Endometrial microvascular endothelial cells (primary cell): ENCODE measurements at regions not wholly inside any gene's neighbourhood (a gene's known extent, or its start where the extent isn't known, plus 50 kb on each side); places are given as distances from the start of the nearest gene placed in this dataset.
"Not testable (repeated sequence)": the region's sequence is repeated elsewhere in the genome, so short reads cannot be mapped to it uniquely, and the experiment has no call there.

Experiments
- in situ Hi-C: cut with HindIII; loops from 2 replicates; pipeline ENCODE4 v1.10.0; 2017; ENCODE audit warnings: low sequenced_read_pairs, low pct_unique_long_range_greater_than_20kb; ENCODE audit errors: inconsistent ontology term

DNA sequence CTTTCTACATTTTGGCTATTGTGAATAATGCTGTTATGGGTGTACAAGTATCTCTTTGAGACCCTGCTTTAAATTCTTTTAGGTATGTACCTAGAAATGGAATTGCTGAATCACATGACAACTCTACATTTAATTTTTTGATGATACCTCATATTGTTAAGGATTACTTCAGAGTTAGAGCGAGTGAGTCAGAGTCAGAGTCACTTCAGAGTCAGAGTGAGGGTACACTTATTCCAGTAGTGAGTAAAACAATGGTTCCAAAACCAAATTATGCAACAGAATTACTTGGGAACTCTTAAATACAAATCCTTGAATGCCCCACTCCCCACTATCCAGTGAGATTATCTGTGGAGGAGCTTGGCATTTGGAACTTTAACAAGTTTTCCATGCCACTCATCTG is 50.3 kb upstream of the SNRK start:
- in situ Hi-C loops = no loop called here

DNA sequence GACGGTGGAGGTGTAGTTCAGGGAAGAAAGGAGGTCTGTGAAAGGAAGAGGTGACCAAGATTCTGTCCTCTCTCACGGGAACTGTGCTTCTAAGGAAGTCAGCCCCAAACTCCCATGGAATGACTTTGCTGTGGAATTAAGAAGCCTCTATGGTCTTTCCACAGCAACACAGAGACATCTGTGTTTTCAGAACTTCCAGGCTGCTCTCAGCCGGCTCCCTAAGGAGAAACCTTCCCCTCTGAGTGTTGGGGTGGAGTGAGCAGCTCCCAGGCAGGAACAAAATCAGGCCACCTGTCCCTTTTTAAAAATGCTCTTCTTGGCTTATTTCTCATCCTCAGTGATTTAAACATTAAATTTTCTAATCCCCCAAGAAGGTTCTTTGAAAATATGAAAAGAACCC is 53.3 kb upstream of the SNRK start:
- in situ Hi-C loops = no loop called here

DNA sequence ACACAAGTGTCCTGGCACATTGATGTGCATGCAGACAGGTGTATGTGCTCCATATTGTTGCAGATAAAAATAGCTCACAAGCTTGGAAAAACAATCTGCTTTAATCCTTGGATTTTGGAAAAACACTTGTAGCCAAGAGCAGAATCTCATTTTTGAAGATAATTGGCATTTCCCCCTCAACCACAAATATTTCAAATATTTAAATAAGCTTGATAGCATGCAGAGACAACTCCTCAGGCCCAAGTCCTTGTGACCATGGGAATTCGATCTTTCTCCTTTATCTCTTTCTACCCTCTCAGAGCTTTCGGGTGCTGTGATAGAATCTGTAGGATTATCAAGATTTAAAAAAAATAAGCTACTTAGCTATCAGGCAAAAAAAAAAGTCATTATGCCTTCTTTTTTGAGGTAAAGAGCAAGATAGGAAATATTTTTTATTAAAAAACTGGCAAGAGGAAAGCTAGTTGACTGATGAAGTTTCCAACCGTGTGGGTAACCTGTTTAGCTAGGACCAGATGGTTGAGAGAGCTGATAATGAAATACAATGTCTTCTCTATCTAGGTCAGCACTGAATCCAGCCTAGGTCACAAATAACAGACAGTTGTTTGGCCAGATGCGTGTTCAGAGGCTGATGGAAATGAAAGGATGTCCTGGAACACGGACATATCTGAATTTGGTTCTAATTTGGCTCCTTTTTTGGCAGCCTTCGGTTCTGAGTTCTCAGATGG is 54.9 kb upstream of the SNRK start:
- in situ Hi-C loops = no loop called here

DNA sequence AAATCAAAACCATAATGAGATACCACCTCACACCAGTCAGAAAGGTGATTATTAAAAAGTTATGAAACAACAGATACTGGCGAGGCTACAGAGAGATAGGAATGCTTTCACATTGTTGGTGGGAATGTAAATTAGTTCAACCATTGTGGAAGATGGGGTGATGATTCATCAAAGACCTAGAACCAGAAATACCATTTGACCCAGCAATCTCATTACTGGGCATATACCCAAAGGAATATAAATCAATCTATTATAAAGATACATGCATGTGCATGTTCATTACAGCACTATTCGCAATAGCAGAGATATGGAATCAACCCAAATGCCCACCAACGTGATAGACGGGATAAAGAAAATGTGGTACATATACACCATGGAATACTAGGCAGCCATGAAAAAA is 56.5 kb upstream of the SNRK start:
- in situ Hi-C loops = not testable (repeated sequence)

DNA sequence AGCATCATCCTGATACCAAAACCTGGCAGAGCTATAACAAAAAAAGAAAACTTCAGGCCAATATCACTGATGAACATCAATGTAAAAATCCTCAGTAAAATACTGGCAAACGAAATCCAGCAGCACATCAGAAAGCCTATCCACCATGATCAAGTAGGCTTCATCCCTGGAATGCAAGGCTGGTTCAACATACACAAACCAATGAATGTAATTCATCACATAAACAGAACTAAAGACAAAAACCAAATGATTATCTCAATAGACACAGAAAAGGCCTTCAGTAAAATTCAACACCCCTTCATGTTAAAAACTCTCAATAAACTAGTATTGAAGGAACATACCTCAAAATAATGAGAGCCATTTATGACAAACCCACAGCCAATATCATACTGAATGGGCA is 58.7 kb upstream of the SNRK start:
- in situ Hi-C loops = not testable (repeated sequence)

DNA sequence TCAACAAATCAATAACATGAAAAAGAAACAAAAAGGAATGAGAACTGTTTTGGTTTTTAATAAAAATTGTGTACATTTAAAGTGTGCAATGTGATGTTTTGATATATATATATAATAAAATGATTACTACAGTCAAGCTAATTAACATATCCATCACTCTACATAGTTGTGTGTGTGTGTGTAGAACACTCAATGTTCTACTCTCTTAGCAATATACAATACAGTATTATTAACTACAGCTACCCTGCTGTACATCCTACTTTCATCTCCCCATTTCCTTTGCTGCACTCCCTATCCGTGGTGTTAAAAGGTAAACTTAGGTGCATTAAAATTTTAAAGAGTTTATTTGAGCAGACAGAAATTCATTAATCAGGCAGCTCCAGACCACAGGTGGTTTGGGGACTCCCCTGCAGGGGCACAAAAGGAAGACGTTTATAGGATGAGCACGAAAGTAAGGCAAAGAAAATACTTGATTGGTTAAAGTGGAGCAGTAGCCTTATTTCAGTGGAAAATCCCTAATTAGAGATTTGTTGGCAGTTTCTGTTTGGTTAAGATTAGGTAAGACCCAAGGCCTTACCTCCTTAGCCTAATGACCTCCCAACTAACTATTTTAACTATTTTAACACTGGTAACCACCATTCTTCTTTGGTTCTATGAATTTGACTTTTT is 61.8 kb upstream of the SNRK start:
- in situ Hi-C loops = loop anchor here (25.0 kb wide), 1 partner anchor 263 kb away; no protein-coding TSS in a partner anchor

DNA sequence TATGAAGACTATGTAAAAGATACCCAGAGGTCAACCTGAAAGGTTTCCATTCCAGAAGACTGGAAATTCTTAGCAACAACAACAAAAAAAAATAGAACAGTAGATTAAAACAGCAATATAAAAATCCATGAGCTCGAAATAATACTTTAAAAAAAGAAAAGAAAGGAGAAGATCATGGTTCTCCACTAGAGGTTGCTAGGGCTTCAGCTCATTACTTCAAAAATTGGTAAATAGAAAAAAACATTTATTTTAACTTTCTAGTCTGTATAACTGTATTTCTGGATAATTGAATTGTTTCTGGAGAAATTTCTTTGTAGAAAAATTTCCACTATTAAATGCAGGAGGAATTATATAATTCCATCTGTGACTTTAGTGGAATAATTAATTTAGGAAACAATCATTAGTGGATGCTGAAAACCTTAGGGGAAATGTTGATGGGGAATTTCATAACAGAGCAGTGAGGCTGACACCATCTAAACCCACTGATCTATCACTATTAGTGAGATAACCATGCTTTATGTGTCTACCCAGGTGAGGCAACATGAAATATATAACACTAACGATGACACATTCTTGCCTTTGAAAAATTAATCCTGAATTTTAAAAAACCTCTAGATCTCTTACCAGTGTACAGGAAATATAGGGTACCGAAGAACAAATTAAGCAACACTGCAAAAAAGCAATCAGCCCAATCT is 62.5 kb upstream of the SNRK start:
- in situ Hi-C loops = loop anchor here (25.0 kb wide), 1 partner anchor 263 kb away; no protein-coding TSS in a partner anchor

DNA sequence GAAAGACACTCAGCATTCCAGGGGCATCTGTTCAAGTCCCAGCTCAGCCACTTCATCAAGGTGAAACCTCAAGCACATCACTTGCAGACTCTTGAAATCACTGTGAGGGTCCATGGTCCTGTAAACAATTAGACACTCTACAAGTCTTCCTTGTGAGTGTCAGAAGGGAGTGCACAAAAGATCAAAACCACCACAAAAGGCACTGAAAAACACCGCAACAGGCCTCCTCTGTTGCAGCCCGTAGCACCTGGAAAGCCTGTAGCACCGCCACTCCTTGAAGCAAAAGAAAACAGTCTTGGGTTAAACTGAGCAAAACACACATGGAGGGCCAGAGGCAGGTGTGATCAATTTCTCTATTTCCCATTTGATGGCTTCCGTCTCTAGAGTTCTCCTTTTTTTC is 63.8 kb upstream of the SNRK start:
- in situ Hi-C loops = loop anchor here (25.0 kb wide), 1 partner anchor 265 kb away; no protein-coding TSS in a partner anchor

DNA sequence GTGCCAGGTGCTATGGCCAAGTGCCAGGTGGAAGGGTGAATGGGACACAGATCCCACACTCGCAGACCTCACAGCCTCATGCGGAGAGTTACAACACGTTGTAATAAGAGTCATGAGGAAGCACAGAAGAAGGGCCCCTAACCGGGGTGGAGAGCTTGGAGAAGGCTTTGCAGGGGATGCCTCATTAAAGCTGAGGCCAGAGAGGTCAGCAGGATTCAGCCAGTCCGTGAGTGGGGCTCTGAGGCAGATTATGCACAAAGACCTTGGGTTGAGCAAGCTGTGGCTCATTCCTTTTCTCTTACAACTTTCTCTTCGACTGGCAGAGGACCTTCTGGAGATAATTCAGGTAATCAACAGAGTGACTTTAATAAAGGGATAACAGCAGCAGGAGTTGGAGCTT is 65.3 kb upstream of the SNRK start:
- in situ Hi-C loops = loop anchor here (25.0 kb wide), 1 partner anchor 266 kb away; no protein-coding TSS in a partner anchor

DNA sequence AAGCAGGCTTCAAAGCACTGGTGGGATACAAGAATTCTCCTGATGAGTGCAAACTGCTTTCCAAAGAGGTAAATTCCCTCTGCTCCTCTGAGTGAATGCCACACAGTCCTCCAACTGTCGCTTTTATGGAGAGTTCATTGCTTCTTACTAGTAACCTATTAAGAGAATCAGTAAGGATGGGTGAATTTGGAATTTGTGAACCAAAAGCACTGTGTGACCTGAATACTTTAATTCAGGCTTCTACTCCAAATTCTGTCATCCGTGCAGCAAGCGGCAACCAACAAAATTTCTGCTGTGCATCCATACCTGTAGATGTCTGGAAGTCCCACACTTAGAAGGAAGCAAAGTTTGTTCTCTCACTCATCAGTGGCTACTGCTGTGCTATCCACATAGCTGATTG is 66.7 kb upstream of the SNRK start:
- in situ Hi-C loops = loop anchor here (25.0 kb wide), 1 partner anchor 268 kb away; no protein-coding TSS in a partner anchor

DNA sequence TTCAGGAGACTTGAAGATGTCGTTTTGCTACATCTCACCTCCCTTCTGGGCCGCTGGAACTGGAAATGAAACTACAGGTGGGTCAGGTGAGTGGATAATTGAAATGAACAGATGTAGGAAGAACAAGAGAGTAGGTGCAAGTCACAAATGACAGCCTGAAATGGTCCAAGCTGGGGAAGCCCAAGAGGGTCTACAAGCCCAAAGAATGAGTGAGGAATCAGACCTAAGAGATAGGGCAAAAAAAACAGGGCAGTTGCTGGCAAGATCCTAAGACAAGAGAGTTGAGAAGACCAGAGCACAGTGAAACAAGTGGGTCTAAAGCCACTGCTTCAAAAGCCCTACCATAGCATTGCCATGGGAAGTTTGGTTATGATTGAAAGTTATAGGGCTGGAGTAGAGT is 67.4 kb upstream of the SNRK start:
- in situ Hi-C loops = loop anchor here (25.0 kb wide), 1 partner anchor 268 kb away; no protein-coding TSS in a partner anchor

DNA sequence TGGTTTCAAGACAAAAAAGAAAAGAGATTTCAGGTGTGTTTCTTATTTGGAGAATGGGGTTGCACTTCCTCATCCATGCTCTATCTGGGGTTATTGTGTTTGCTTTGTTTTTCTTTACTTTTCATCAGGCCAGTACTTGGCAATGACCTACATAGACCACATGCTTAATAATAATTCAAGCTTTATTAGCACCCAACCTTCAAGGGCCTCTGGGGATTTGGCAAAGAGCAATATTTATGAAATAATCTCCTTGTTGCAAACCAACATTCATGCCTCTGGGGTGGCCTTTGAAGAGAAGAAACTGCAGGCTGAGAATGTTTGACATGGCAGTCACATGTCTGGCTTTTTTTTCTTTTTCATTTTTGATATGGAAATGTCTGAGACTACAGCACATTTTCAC is 68.2 kb upstream of the SNRK start:
- in situ Hi-C loops = loop anchor here (25.0 kb wide), 1 partner anchor 269 kb away; no protein-coding TSS in a partner anchor

DNA sequence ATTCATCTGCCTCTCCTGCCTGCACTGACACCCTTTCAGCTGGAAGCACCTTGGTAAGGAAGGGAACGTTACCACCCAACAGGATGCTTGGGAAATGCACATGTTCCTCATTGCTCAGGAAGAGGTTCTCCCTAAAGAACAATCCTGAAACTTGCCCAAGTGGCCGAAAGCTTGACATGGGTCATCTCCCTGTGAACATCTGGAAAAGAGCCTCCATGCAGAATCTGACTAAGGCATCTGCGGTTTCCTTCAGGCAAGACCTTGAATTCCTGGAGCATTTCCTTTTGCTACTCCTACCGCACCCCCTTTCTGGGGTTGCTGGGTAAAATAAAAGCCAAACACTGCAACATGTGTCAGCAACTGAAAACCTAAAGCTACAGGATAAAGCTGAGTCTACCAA is 68.7 kb upstream of the SNRK start:
- in situ Hi-C loops = loop anchor here (25.0 kb wide), 1 partner anchor 270 kb away; no protein-coding TSS in a partner anchor

DNA sequence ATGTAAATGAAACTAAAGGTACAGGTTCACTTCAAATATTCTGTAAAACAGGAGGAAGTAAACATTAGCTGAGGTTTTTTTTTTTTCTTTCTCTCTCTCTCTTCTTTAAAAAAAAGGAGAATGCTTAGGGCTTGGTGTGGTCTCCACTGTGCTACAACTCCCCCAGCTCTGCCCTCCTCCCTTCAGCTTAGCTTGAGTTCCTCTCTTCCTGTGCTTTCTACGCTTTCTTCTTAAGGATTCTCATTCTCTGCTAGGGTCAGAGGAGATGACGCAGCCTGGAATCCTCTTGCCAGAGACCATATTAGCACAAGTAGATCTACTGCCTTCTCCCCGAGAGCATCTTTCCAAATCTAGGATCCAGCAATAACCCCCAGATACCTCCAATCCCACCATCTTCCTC is 69.1 kb upstream of the SNRK start:
- in situ Hi-C loops = loop anchor here (25.0 kb wide), 1 partner anchor 270 kb away; no protein-coding TSS in a partner anchor

DNA sequence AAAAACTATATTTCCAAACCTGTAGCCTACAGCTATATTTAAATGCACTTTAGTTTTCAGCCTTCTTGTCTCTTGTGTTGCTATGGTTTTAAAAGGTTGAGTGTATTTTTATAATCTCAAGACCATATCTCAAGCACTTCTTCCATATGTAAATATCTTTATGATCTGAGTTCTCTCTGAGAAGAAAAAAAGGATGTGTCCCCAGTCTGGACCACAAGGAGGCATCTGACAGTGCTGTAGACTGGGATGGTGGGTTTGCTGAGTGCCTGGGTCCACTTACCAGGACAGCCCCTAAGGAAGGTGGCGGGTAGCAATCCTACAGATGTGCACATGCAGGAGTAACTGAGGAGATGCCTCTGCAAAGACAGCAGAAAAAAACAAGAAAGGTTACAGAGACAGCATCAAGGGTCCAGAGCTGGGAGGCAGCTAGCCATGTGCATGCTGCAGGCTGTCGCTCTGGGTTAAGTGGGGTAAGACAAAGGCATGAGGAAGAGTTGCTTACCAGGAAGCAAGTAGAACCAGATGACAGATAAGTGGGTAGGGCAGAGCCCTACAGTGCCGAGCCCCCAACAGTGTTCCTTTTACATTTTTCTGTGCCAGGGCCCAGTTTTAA is 70.6 kb upstream of the SNRK start:
- in situ Hi-C loops = loop anchor here (25.0 kb wide), 1 partner anchor 272 kb away; no protein-coding TSS in a partner anchor

DNA sequence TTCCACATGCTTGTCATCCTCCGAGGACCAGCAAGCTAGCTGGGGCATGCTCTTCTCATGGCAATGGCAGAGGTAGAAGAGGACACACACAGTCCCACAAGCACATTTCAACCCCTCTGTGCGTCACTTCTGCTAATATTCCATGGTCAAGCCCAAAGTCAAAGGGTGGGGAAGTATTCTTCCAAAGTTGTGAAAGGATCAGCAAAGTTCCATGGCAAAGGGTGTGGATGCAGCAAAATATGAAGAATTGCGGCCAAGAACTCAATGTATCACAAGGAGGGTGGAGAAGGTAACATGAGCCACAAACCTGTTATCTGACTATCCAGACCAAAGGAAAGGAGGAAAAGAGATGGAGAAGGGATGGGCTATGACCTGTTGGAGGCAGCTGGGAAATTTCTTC is 71.2 kb upstream of the SNRK start:
- in situ Hi-C loops = loop anchor here (25.0 kb wide), 1 partner anchor 272 kb away; no protein-coding TSS in a partner anchor

DNA sequence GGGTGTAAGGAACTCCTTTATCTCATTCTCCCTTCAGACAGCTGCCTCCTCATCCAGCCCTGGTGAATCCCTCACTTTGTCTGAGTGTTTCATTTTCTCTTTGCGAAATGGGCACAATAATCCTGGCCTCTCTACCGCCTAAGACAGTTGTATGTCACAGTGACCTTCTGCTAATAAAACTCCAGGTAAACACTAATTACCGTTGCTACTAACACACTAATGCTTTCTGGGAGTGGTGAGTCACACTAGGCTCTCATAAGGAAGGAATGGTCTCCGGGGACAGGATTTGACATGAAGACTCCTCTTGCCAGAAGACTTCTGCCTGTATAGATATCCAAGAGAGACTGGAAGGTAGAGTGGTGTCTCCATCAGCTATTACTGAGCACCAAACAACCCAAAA is 71.7 kb upstream of the SNRK start:
- in situ Hi-C loops = loop anchor here (25.0 kb wide), 1 partner anchor 273 kb away; no protein-coding TSS in a partner anchor

DNA sequence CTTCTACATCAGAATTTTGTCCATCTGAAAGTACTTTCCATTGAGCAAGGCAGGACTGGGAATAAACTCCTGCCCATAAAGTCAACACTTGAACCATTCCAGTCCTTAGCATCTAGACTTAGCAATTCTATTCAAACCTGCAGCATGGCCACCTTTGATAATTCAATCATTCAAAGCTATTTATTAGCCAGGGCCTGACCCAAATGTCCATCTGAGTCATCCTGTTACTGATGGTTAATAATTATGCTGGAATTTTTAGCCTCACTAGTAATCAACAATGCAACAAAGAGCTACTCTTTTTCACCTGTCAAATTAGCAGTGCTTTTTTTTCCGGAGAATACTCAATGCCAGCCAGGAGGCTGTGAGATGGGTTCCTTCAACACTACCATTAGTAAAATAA is 72.7 kb upstream of the SNRK start:
- in situ Hi-C loops = loop anchor here (25.0 kb wide), 1 partner anchor 274 kb away; no protein-coding TSS in a partner anchor
